ACHN (cell line): ENCODE measurements at regions not wholly inside any gene's neighbourhood (a gene's known extent, or its start where the extent isn't known, plus 50 kb on each side); places are given as distances from the start of the nearest gene placed in this dataset.

Experiments used
- DNase-seq: peaks from one replicate; pipeline ENCODE4 v3.0.0-alpha.2; 2015
- in situ Hi-C: cut with HindIII; loops from 2 replicates; pipeline ENCODE4 v1.10.0; 2017; ENCODE audit warnings: low sequenced_read_pairs, low pct_ligation_motif_present, low pct_unique_long_range_greater_than_20kb

DNA sequence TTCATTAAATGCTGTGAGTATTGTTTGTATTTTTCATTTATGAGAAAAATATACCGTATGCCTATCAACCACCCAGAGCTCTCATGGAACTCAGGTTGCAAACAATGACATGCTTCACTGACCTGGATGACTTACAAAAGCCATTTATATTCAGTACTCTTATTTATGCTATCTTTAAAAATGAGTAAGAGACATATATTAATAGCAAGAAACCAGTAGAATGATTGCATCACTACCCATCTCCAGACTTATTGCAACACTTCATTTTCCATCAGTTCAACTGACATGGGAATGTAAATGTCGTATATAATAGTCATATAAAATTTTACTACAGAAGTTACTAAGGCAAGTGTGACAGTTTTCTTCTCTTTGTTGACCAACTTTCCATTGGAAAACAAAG is 69.1 kb downstream of the OTP start:
- in situ Hi-C loops, result no loop called here
- no peak for DNase-seq

DNA sequence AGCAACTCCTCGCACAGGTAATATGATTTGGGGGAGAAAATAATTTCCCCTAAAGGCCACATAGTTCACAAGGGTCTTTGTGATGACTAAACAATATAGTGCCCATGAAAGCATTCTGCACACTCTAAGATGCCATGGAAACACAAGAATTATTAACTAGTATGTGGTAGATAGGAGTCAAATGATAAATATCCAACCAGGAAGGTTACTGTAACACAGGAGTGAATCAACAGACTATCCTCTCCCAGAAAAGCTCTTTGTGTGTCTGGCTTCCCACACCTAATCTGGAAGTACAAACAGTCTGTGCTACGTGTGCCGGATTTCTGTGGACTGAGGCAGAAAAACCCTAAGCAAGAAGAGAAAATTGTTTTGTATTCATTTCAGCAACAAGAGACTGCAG is 70.0 kb downstream of the OTP start:
- DNase-seq, result no peak
- in situ Hi-C loops, result no loop called here

GRCh38 chr5:77568082-77568481 is 70.4 kb downstream of the OTP start:
- in situ Hi-C loops, result no loop called here
- DNase-seq, result no peak

DNA sequence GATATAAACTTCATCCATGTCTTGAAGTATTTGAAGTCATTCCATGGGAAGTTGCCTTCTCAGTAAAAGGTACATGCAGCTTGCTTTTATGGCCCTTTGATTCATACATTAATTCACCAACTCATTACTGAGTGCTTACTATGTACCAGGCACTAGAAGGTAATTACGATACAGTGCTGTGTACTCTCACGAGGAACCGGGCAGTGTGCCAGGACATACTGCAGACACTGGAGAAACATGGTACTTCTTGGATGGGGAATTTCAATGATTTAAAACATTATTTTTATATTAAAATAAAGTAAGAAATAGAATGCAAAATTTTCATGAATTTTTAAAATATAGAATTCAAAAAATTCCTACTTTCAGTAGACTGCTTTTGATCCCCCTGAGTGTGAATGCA is 71.4 kb upstream of the WDR41 start:
- in situ Hi-C loops, result no loop called here
- no peak for DNase-seq

DNA sequence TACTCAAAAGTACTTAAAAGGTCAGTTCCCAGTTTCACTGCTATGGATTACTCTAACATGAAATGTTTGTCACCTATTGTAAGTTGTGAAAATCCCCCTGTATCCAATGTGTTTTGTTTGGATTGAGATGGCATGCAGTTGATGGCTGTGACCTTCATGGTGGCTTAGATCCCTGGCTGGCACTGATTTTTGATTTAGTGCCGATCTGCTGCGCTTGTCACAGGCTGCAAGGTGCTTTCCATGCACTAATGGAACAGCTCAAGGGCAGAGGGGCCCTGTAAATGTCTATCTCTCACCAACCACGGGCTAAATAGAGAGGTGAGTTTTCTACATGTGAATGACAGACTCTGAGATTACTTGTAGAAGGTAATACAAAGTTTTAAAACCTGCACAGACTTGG is 69.8 kb upstream of the WDR41 start:
- in situ Hi-C loops, result no loop called here
- no peak for DNase-seq

DNA sequence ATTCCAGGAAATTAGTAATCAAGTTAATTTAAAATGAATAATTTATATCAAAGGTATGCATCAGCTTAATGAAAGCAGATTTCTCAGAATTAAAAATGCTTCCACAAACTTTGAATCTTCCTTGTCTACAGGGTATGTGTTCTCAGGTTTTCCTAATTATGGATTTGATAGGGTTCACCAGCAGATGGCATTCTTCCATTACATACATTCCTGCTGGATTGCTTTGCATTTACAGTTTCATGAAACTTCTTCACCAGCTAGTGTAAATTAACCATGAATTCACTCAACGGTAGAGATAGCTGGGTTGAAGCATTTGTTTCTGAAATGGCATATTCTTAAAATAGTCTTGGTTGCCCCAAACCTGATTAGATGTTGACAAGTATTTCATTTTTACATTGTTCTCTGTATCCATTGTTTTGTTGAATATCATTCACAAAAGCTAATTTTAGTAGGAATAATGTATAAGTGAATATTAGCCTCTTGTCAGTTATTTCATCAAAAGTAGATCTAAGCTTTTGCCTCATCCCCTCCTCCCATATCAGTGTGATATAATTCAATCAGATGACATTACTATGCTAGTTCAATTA is 68.7 kb upstream of the WDR41 start:
- in situ Hi-C loops, result no loop called here
- DNase-seq, result peak; percentile 49

- DNase-seq, result no peak
- in situ Hi-C loops, result no loop called here
Observed at GRCh38 chr5:77558266-77558665, 66.2 kb upstream of the WDR41 start.

DNA sequence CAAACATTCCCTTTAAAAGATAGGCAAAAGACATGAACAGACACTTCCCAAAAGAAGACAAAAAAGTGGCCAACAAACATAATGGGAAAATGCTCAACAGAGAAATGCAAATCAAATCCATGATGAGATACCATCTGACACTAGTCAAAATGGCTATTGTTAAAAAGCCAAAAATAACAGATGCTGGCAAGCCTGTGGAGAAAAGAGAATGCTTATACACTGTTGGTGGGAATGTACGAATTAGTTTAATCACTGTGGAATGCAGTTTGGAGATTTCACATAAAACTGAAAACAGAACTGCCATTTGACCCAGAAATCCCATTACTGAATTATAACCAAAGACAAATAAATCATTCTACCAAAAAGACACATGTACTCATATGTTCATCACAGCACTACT is 58.3 kb upstream of the WDR41 start:
- in situ Hi-C loops, result no loop called here
- no peak for DNase-seq

DNA sequence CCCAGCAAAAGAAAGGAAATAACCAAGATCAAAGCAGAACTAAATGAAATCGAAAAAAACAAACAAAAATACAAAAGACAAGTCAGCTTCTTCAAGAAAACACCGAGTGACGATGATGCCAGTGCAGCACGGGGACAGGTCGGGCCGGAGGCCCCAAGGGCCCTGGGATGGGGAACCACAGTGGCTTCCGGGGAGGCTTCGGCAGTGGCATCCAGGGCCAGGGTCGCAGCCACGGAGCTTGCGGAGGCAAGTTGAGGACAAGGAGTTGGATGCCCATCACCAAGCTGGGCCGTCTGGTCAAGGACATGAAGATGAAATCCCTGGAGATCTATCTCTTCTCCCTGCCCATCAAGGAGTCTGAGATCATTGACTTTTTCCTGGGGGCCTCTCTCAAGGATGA is 53.2 kb upstream of the WDR41 start:
- DNase-seq, result no peak
- in situ Hi-C loops, result no loop called here
